A673 (cell line): ENCODE measurements at regions not wholly inside any gene's neighbourhood (a gene's known extent, or its start where the extent isn't known, plus 50 kb on each side); places are given as distances from the start of the nearest gene placed in this dataset.

Experiments
- BruUV-seq: library from RNA; stranded (reverse); fragments of 400-500 nt; replicated peaks from 2 replicates; lab custom pipeline; 2021; lab: Mats Ljungman, UMichigan
- CTCF ChIA-PET: fragments of 300-600 bp; sonication (Branson Sonifier 250); formaldehyde crosslinking; loops from one replicate; lab custom pipeline; 2022; ENCODE audit warnings: antibody characterized with exemption; lab: Charles Lee
- POLR2A ChIA-PET: fragments of 300-600 bp; sonication (Branson Sonifier 250); formaldehyde crosslinking; loops from one replicate; lab custom pipeline; 2022; ENCODE audit warnings: antibody characterized with exemption; ENCODE audit not compliant: low non-redundant PET; lab: Charles Lee
- DNase-seq: peaks from one replicate; pipeline ENCODE4 v3.0.0-alpha.2; 2015; ENCODE audit warnings: low spot score
- H3K27ac ChIP-seq: fragments of 200-600 bp; sonication (generic); 2 replicates; pipeline ENCODE4 v1.5.1; 2016; ENCODE audit warnings: mixed run types, low read depth, mild to moderate bottlenecking, mixed read lengths, antibody characterized with exemption, low read length; ENCODE audit not compliant: poor library complexity, severe bottlenecking
- H3K27me3 ChIP-seq: fragments of 200-600 bp; sonication (generic); replicated peaks from 2 replicates; pipeline ENCODE4 v1.6.1; 2017; ENCODE audit warnings: mixed run types, low read depth, mild to moderate bottlenecking, mixed read lengths, antibody characterized with exemption, low read length; ENCODE audit not compliant: insufficient read depth, poor library complexity
- H3K36me3 ChIP-seq: fragments of 200-600 bp; sonication (generic); 2 replicates; pipeline ENCODE4 v1.6.1; 2016; ENCODE audit warnings: mixed run types, mild to moderate bottlenecking, mixed read lengths, antibody characterized with exemption, low read length; ENCODE audit not compliant: insufficient read depth, poor library complexity, severe bottlenecking
- H3K4me1 ChIP-seq: fragments of 200-600 bp; sonication (generic); 2 replicates; pipeline ENCODE4 v1.6.1; 2017; ENCODE audit warnings: mixed run types, mild to moderate bottlenecking, mixed read lengths, antibody characterized with exemption, low read length; ENCODE audit not compliant: insufficient read depth, poor library complexity, severe bottlenecking
- H3K4me3 ChIP-seq: fragments of 200-600 bp; sonication (generic); 2 replicates; pipeline ENCODE4 v1.5.1; 2016; ENCODE audit warnings: low read depth, mixed run types, mild to moderate bottlenecking, mixed read lengths, low read length; ENCODE audit not compliant: poor library complexity, severe bottlenecking
- H3K9me3 ChIP-seq: fragments of 200-600 bp; sonication (generic); 2 replicates; pipeline ENCODE4 v1.6.1; 2016; ENCODE audit warnings: mixed run types, low read depth, mild to moderate bottlenecking, mixed read lengths, antibody characterized with exemption, low read length; ENCODE audit not compliant: poor library complexity, severe bottlenecking
- CTCF ChIP-seq: fragments of 300-800, 200-600 bp; sonication (generic); conservative IDR thresholded peaks from 2 replicates; pipeline ENCODE4 v1.5.1; 2017; ENCODE audit warnings: low read depth, mild to moderate bottlenecking, antibody characterized with exemption, low read length, moderate library complexity, mixed read lengths
- EZH2 ChIP-seq: fragments of 200-600 bp; sonication (generic); IDR thresholded peaks from 2 replicates; pipeline ENCODE4 v1.6.1; 2017; ENCODE audit warnings: borderline replicate concordance, low read depth, mild to moderate bottlenecking, mixed read lengths, antibody characterized with exemption, low read length; ENCODE audit not compliant: poor library complexity, severe bottlenecking
- intact Hi-C: fragments of 100-400 bp; cut with micrococcal nuclease; formaldehyde crosslinking; loops from one replicate; pipeline ENCODE4 v1.10.0; 2022; ENCODE audit not compliant: unreplicated experiment

GRCh38 chr10:121426307-121426706 is 171.9 kb downstream of the FGFR2 start:
- Histone ChIP-seq H3K4me3 (no peak overlapping the region), H3K4me1 (no peaks in the 10 kb centered on the region), H3K36me3 (no peaks in the 10 kb centered on the region), H3K9me3 (no peaks in the 10 kb centered on the region), H3K27ac (no peak overlapping the region), H3K27me3 (peaks cover 12% of the 10 kb centered on the region)
- ChIA-PET POLR2A (no interaction called here), CTCF (no interaction called here)
- no peak for TF ChIP-seq CTCF
- no peak for TF ChIP-seq EZH2
- no TSS peak for BruUV-seq
- peak; percentile 23 for DNase-seq
- intact Hi-C loops = no loop called here
